ENCODE measurements at regions not wholly inside any gene's neighbourhood (a gene's known extent, or its start where the extent isn't known, plus 50 kb on each side); places are given as distances from the start of the nearest gene placed in this dataset.
"Not testable (repeated sequence)": the region's sequence is repeated elsewhere in the genome, so short reads cannot be mapped to it uniquely, and the experiment has no call there.

DNA sequence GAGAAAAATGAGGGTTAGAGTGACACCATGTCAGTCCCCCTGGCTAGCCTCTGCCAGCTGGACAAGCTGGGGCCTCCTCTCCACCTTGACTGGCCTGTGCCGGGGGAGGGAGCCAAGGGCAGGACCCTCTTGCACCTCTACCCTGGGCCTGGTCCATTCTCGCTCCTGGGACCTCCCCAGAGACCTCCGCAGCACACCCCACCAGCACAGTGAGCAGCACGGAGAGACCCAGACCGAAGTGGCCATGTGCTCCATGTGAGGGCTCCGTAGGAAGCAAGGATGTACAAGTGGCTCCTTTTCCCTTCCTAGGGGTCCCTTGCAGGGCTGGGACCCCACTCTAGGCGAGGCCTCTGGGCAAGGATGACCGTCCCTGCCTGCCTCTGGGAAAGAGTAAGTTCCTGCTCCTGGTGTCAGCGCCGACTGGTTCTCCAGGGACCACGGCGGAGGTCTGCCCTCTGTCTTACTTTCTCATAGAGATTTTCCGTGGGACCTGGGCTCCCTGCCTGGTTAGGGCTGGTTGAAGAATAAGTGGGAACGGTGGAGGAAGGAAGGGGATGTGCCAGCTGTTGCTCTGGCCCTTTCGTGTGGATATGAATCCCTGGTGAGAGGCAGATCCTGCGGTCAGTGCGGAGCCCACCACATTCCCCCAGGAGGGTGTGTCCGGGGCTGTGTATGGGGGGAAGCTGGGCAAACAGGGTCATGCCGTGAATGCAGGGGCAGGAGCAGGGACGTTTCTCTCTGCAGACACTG lies 124.2 kb downstream of the METRNL start:
- DNase-seq (ENCODE audit: low read depth) = no peak

DNA sequence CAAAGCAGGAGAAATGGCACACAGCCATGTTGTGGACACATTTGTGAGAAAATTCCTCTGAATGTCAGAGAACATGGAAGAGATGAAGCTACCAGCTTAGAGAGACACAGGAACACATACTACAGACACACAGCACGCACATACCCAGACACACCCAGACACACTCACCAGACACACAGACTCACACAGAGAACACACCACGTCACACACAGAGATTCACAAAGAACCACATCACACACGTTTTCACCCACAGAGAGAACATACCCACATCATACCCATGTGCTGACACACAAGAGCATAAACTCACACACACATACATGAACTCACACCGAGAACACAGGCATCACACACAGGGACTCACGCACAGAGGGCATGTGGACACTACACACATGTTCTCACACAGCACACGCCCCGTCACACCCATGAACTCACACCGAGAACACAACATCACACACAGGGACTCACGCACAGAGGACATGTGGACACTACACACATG lies 124.9 kb downstream of the METRNL start:
- DNase-seq (ENCODE audit: low read depth) = no peak

- DNase-seq (ENCODE audit: low read depth) = not testable (repeated sequence)
Measured at GRCh38 chr17:83204736-83205386, 125.5 kb downstream of the METRNL start.

DNA sequence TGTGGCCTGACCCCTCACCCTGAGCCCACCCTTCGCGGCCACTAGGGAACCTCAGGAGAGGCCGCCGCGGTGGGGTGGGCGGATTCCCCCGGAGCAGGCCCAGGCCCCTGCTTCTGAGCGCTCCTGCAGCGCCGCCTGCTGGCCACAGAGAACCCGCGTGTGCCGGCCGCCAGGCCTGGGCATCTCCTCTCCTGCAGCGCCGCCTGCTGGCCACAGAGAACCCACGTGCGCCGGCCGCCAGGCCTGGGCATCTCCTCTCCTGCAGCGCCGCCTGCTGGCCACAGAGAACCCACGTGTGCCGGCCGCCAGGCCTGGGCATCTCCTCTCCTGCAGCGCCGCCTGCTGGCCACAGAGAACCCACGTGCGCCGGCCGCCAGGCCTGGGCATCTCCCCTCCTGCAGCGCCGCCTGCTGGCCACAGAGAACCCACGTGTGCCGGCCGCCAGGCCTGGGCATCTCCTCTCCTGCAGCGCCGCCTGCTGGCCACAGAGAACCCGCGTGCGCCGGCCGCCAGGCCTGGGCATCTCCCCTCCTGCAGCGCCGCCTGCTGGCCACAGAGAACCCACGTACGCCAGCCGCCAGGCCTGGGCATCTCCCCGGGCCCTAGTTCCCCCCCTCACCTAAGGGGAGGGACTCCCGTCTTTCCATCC lies 126.1 kb downstream of the METRNL start:
- not testable (repeated sequence) for DNase-seq (ENCODE audit: low read depth)

GRCh38 chr17:83206036-83206394 lies 126.6 kb downstream of the METRNL start:
- DNase-seq (ENCODE audit: low read depth) = not testable (repeated sequence)

- DNase-seq (ENCODE audit: low read depth) = not testable (repeated sequence)
Measured at GRCh38 chr17:83206819-83207588, 127.6 kb downstream of the METRNL start.

- not testable (repeated sequence) for DNase-seq (ENCODE audit: low read depth)
Measured at GRCh38 chr17:83247001-83247400, 167.6 kb downstream of the METRNL start.

All from HS-27A (cell line).